SH-SY5Y (cell line): ENCODE measurements at regions not wholly inside any gene's neighbourhood (a gene's known extent, or its start where the extent isn't known, plus 50 kb on each side); places are given as distances from the start of the nearest gene placed in this dataset.

Experiments
- GATA2 ChIP-seq: IDR thresholded peaks from 2 replicates; pipeline ENCODE4 v1.6.1; 2011; ENCODE audit warnings: mild to moderate bottlenecking, low read depth, low read length
- GATA3 ChIP-seq: IDR thresholded peaks from 2 replicates; pipeline ENCODE4 v1.6.1; 2011; ENCODE audit warnings: low read depth, mild to moderate bottlenecking, low read length, moderate library complexity

GRCh38 chr6:65786815-65787214, 79.8 kb upstream of the EYS start:
- TF ChIP-seq GATA3 = no peak
- TF ChIP-seq GATA2 = no peak

- TF ChIP-seq GATA2 (no peak), GATA3 (no peak)
Observed at GRCh38 chr6:65780691-65781090, 73.7 kb upstream of the EYS start.

- TF ChIP-seq GATA3 = no peak
- no peak for TF ChIP-seq GATA2
Observed at GRCh38 chr6:65776332-65776731, 69.3 kb upstream of the EYS start.

DNA sequence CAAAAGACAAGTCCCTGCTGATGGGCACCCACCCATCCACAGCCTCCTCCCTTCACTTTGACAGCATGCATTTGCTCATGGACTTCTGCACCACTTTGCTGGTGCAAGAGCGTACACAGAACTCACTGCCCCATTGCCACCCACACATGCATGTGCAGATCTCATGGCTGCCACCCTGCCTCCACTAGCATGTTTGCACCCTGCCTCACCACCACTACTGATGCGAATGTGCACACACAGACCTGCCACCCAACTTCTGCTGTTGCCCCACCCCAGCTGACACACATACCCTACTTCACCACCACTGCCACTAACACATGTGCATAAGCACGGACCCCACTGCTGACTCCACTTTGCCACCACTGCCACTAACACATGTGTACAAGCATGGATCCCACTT, 64.9 kb upstream of the EYS start:
- no peak for TF ChIP-seq GATA2
- no peak for TF ChIP-seq GATA3

GRCh38 chr6:65761890-65762289, 54.9 kb upstream of the EYS start:
- TF ChIP-seq GATA2 = no peak
- no peak for TF ChIP-seq GATA3

GRCh38 chr6:65760285-65760684, 53.3 kb upstream of the EYS start:
- TF ChIP-seq GATA2 = no peak
- no peak for TF ChIP-seq GATA3
